HepG2 (cell line): ENCODE measurements at regions not wholly inside any gene's neighbourhood (a gene's known extent, or its start where the extent isn't known, plus 50 kb on each side); places are given as distances from the start of the nearest gene placed in this dataset.

Experiments used
- ATAC-seq: fragments of 200-7000 bp; cut with Tn5 transposase; 3 replicates; pipeline ENCODE4 v1.9.1; 2020; ENCODE audit warnings: mild to moderate bottlenecking, moderate library complexity
- BruUV-seq: library from RNA; stranded (reverse); fragments of 400-500 nt; replicated peaks from 2 replicates; lab custom pipeline; 2021; lab: Mats Ljungman, UMichigan
- CTCF ChIA-PET: fragments of 300-600 bp; formaldehyde crosslinking; extraction: SDS; loops from one replicate; lab custom pipeline; 2021; ENCODE audit warnings: low total read pairs, inconsistent platforms, low intra/inter-chr PET ratio; lab: Yijun Ruan, JAX
- POLR2A ChIA-PET: fragments of 350-600 bp; sonication (Branson Sonifier 250); formaldehyde crosslinking; loops from one replicate; lab custom pipeline; 2020; ENCODE audit warnings: antibody characterized with exemption, inconsistent platforms; lab: Yijun Ruan, JAX
- DNase-seq: peaks from one replicate; pipeline ENCODE4 v3.0.0-alpha.2; 2015; ENCODE audit warnings: low spot score
- FAIRE-seq: peaks from 3 replicates; lab custom pipeline; 2011; peaks lifted over from hg19 to GRCh38; lab: Jason Lieb, UNC
- H2AFZ ChIP-seq: one replicate; pipeline ENCODE4 v1.6.1; 2011; ENCODE audit warnings: low read length, inconsistent platforms
- H3K27ac ChIP-seq: fragments of 300-600 bp; 3 replicates; pipeline ENCODE4 v1.8.0; 2011; ENCODE audit warnings: mixed run types, mild to moderate bottlenecking, mixed read lengths, low read length, inconsistent platforms; ENCODE audit not compliant: insufficient read depth; ENCODE audit errors: extremely low read length
- H3K27me3 ChIP-seq, 2 experiments: fragments of 200-600 bp in 1 of 2; 2 replicates in 1 of 2; 3 replicates in 1 of 2; pipeline versions ENCODE4 v1.6.0 to v1.8.0; 2011; ENCODE audit warnings: low read length in 2 of 2, mild to moderate bottlenecking in 2 of 2, moderate library complexity in 2 of 2, inconsistent platforms in 1 of 2; ENCODE audit not compliant: insufficient read depth in 2 of 2, control insufficient read depth in 1 of 2
- H3K36me3 ChIP-seq, 2 experiments: fragments of 200-600 bp in 1 of 2; replicated peaks in 1 of 2; 2 replicates in 1 of 2; 3 replicates in 1 of 2; pipeline versions ENCODE4 v1.5.1 to v1.8.0; 2011; ENCODE audit warnings: low read length in 2 of 2, inconsistent platforms in 1 of 2; ENCODE audit not compliant: insufficient read depth in 2 of 2, control insufficient read depth in 1 of 2
- H3K4me1 ChIP-seq: 2 replicates; pipeline ENCODE4 v1.5.1; 2012; ENCODE audit warnings: low read length, inconsistent platforms; ENCODE audit not compliant: insufficient read depth
- H3K4me2 ChIP-seq: 2 replicates; pipeline ENCODE4 v1.6.0; 2011; ENCODE audit warnings: low read depth, low read length, inconsistent platforms
- H3K4me3 ChIP-seq, 3 experiments: fragments of 200-600 bp in 1 of 3; sonication (generic), shearing (Covaris generic) in 1 of 3; replicated peaks in 1 of 3; 2 replicates each; pipeline ENCODE4 v1.5.1; 2011 to 2016; ENCODE audit warnings: low read length in 3 of 3, inconsistent platforms in 2 of 3, low read depth in 2 of 3, mild to moderate bottlenecking in 2 of 3, control low read depth in 1 of 3, mixed read lengths in 1 of 3; ENCODE audit not compliant: insufficient read depth in 1 of 3
- H3K79me2 ChIP-seq: one replicate; pipeline ENCODE4 v1.6.1; 2011; ENCODE audit warnings: low read length, inconsistent platforms; ENCODE audit not compliant: insufficient read depth
- H3K9ac ChIP-seq: 2 replicates; pipeline ENCODE4 v1.6.0; 2011; ENCODE audit warnings: mild to moderate bottlenecking, low read depth, low read length, inconsistent platforms; ENCODE audit not compliant: insufficient read depth
- H3K9me3 ChIP-seq: 2 replicates; pipeline ENCODE4 v1.5.1; 2012; ENCODE audit warnings: mild to moderate bottlenecking, low read length
- H4K20me1 ChIP-seq: 2 replicates; pipeline ENCODE4 v1.6.0; 2011; ENCODE audit warnings: inconsistent platforms, mild to moderate bottlenecking, low read length, moderate library complexity; ENCODE audit not compliant: insufficient read depth
- KIAA2018 ChIP-seq: sonication (generic); formaldehyde crosslinking; IDR thresholded peaks from 2 replicates; pipeline ENCODE4 v1.5.0; 2020; ENCODE audit warnings: mild to moderate bottlenecking, missing genetic modification reagents, borderline replicate concordance
- KLF13 ChIP-seq: sonication (generic); formaldehyde crosslinking; IDR thresholded peaks from 2 replicates; pipeline ENCODE4 v1.4.0; 2020; ENCODE audit warnings: mild to moderate bottlenecking, missing genetic modification reagents
- ONECUT2 ChIP-seq: sonication (generic); formaldehyde crosslinking; IDR thresholded peaks from 2 replicates; pipeline ENCODE4 v1.4.0; 2020; ENCODE audit warnings: missing genetic modification reagents
- PLRG1 ChIP-seq: fragments of 450-650 bp; conservative IDR thresholded peaks from 2 replicates; pipeline ENCODE4 v1.6.1; 2016
- ZNF225 ChIP-seq: sonication (generic); formaldehyde crosslinking; IDR thresholded peaks from 2 replicates; pipeline ENCODE4 v1.4.0; 2020; ENCODE audit warnings: mild to moderate bottlenecking, missing genetic modification reagents
- ZNF329 ChIP-seq: sonication (generic); formaldehyde crosslinking; IDR thresholded peaks from 2 replicates; pipeline ENCODE4 v1.9.0; 2021; ENCODE audit warnings: low read depth, mild to moderate bottlenecking, missing genetic modification reagents
- WGBS: methylation state at CpG from one replicate; pipeline ENCODE4 v1.1.6; 2017; ENCODE audit warnings: low lambda C conversion rate; 5-methylcytosine and 5-hydroxymethylcytosine counted together
- in situ Hi-C: cut with HindIII; loops from 2 replicates; pipeline ENCODE4 v1.10.0; 2017; ENCODE audit warnings: low pct_unique_long_range_greater_than_20kb; ENCODE audit not compliant: extremely low pct_ligation_motif_present
- intact Hi-C: fragments of 100-400 bp; cut with micrococcal nuclease; formaldehyde crosslinking; loops from one replicate; pipeline ENCODE4 v1.10.0; 2022; ENCODE audit not compliant: unreplicated experiment
- TF ChIP-seq, protein P1 (sequence below): sonication (generic); formaldehyde crosslinking; IDR thresholded peaks from 2 replicates; pipeline ENCODE4 v1.9.0; 2021; ENCODE audit warnings: missing genetic modification reagents, borderline replicate concordance
- TF ChIP-seq, protein P2 (sequence below): sonication (generic); IDR thresholded peaks from 2 replicates; pipeline ENCODE4 v1.6.1; 2016; ENCODE audit warnings: low read depth, borderline replicate concordance

DNA sequence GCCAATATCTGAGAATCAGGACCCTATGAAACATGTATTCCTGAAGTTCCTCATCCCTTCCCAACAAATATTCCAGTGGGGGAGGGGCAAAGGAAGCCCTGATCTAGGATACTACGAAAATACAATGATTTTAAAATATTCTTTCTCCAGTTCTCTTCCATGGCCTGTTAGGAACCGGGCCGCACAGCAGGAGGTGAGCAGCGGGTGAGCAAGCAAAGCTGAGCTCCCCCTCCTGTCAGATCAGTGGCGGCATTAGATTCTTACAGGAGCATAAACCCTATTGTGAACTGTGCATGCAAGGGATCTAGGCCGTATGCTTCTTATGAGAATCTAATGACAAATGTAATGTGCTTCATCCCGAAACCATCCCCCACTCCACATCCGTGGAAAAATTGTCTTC, 370.8 kb downstream of the WDR11 start:
- Histone ChIP-seq H3K27me3 (no peaks in the 10 kb centered on the region; a peak in 1 of 5 replicates), H4K20me1 (no peaks in the 10 kb centered on the region), H3K9ac (no peak overlapping the region), H3K4me1 (no peaks in the 10 kb centered on the region), H2AFZ (no peak overlapping the region), H3K4me3 (no peak overlapping the region), H3K27ac (no peak overlapping the region), H3K4me2 (no peak overlapping the region), H3K36me3 (no peaks in the 10 kb centered on the region), H3K79me2 (no peaks in the 10 kb centered on the region), H3K9me3 (no peaks in the 10 kb centered on the region)
- WGBS = 9% methylated on average over 8 of the region's 8 CpGs
- ATAC-seq (no peak), DNase-seq (no peak), FAIRE-seq (no peak)
- in situ Hi-C loops = no loop called here
- CTCF ChIA-PET = no interaction called here
- TF ChIP-seq, protein P1, sequence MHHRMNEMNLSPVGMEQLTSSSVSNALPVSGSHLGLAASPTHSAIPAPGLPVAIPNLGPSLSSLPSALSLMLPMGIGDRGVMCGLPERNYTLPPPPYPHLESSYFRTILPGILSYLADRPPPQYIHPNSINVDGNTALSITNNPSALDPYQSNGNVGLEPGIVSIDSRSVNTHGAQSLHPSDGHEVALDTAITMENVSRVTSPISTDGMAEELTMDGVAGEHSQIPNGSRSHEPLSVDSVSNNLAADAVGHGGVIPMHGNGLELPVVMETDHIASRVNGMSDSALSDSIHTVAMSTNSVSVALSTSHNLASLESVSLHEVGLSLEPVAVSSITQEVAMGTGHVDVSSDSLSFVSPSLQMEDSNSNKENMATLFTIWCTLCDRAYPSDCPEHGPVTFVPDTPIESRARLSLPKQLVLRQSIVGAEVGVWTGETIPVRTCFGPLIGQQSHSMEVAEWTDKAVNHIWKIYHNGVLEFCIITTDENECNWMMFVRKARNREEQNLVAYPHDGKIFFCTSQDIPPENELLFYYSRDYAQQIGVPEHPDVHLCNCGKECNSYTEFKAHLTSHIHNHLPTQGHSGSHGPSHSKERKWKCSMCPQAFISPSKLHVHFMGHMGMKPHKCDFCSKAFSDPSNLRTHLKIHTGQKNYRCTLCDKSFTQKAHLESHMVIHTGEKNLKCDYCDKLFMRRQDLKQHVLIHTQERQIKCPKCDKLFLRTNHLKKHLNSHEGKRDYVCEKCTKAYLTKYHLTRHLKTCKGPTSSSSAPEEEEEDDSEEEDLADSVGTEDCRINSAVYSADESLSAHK = no peak
- no peak for TF ChIP-seq ONECUT2 (CRISPR knock-in tag)
- TF ChIP-seq KLF13 (CRISPR knock-in tag) = no peak
- POLR2A ChIA-PET = no interaction called here
- no TSS peak for BruUV-seq
- intact Hi-C loops = no loop called here

GRCh38 chr10:121222842-121223241, 371.7 kb downstream of the WDR11 start:
- H3K27ac ChIP-seq = no peak overlapping the region
- H3K4me2 ChIP-seq = no peak overlapping the region
- H3K79me2 ChIP-seq = no peaks in the 10 kb centered on the region
- H3K9ac ChIP-seq = no peak overlapping the region
- no peak for ATAC-seq
- no peak overlapping the region for H3K4me3 ChIP-seq
- H3K4me1 ChIP-seq = no peaks in the 10 kb centered on the region
- in situ Hi-C loops (no loop called here), intact Hi-C loops (no loop called here)
- no peak overlapping the region for H2AFZ ChIP-seq
- ChIA-PET CTCF (no interaction called here), POLR2A (no interaction called here)
- no peaks in the 10 kb centered on the region for H3K36me3 ChIP-seq
- BruUV-seq = no TSS peak
- 27% methylated on average over 2 of the region's 2 CpGs for WGBS
- no peaks in the 10 kb centered on the region for H3K9me3 ChIP-seq
- no peaks in the 10 kb centered on the region; a peak in 1 of 5 replicates for H3K27me3 ChIP-seq
- no peak for FAIRE-seq
- DNase-seq = no peak
- no peaks in the 10 kb centered on the region for H4K20me1 ChIP-seq
- TF ChIP-seq KIAA2018 (CRISPR knock-in tag) (no peak), PLRG1 (no peak), ZNF329 (CRISPR knock-in tag) (no peak), ZNF225 (CRISPR knock-in tag) (no peak)
- TF ChIP-seq, protein P2, sequence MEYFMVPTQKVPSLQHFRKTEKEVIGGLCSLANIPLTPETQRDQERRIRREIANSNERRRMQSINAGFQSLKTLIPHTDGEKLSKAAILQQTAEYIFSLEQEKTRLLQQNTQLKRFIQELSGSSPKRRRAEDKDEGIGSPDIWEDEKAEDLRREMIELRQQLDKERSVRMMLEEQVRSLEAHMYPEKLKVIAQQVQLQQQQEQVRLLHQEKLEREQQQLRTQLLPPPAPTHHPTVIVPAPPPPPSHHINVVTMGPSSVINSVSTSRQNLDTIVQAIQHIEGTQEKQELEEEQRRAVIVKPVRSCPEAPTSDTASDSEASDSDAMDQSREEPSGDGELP = no peak
